Lower leg skin (tissue), 3 donors: ENCODE measurements at regions not wholly inside any gene's neighbourhood (a gene's known extent, or its start where the extent isn't known, plus 50 kb on each side); places are given as distances from the start of the nearest gene placed in this dataset.

ENCODE experiments used
- CTCF ChIP-seq, 3 donors: fragments of 450-650 bp; IDR thresholded peaks; one replicate each; pipeline ENCODE4 v1.5.1; 2016; ENCODE audit warnings: antibody characterized with exemption in 3 of 3, mild to moderate bottlenecking in 3 of 3, moderate library complexity in 2 of 3
- POLR2A ChIP-seq, 2 donors: fragments of 450-650 bp; IDR thresholded peaks; one replicate each; pipeline ENCODE4 v1.6.1; 2016 to 2017; ENCODE audit warnings: antibody characterized with exemption in 2 of 2, mild to moderate bottlenecking in 1 of 2, moderate library complexity in 1 of 2

- TF ChIP-seq CTCF (IDR thresholded peaks at IDR 0.05) = no peak
- TF ChIP-seq POLR2A (IDR thresholded peaks at IDR 0.05) = no peak
Measured at GRCh38 chr3:83523470-83524073, 1435.2 kb upstream of the CADM2 start.
